Natural killer cell treated with Interleukin-12 subunit alpha and Interleukin-12 subunit beta and Interleukin-15 and Interleukin-18, amount 100 ng/mL, for 72 hours (primary cell): ENCODE measurements at regions not wholly inside any gene's neighbourhood (a gene's known extent, or its start where the extent isn't known, plus 50 kb on each side); places are given as distances from the start of the nearest gene placed in this dataset.
A peak's percentile ranks its signal among the peaks of the same experiment; 100 is the strongest.
"Not testable (repeated sequence)": the region's sequence is repeated elsewhere in the genome, so short reads cannot be mapped to it uniquely, and the experiment has no call there.

Source experiments
- ATAC-seq, 2 donors: fragments of 150-1000 bp; cut with Tn5 transposase in 1 of 2; sonication (Bioruptor Pico), chemical (Tn5 transposase) in 1 of 2; 2 replicates each; pipeline ENCODE4 v1.10.0; 2021
- DNase-seq: peaks from one replicate; pipeline ENCODE4 v3.0.0; 2022; ENCODE audit warnings: low spot score
- H3K27ac Mint-ChIP-seq, 2 donors: 1 replicate in 1 of 2; 2 replicates in 1 of 2; pipeline ENCODE4 v1.8.0; 2022; ENCODE audit warnings: mixed read lengths in 2 of 2, mild to moderate bottlenecking in 1 of 2, moderate library complexity in 1 of 2
- H3K27me3 Mint-ChIP-seq, 2 donors: 1 replicate in 1 of 2; 2 replicates in 1 of 2; pipeline ENCODE4 v1.8.0; 2022; ENCODE audit warnings: mixed read lengths in 2 of 2
- H3K36me3 Mint-ChIP-seq: one replicate; pipeline ENCODE4 v1.8.0; 2022; ENCODE audit warnings: mixed read lengths
- H3K4me1 Mint-ChIP-seq, 2 donors: 1 replicate in 1 of 2; 2 replicates in 1 of 2; pipeline ENCODE4 v1.8.0; 2022; ENCODE audit warnings: low read depth in 2 of 2, mixed read lengths in 2 of 2, mild to moderate bottlenecking in 1 of 2
- H3K4me3 Mint-ChIP-seq: one replicate; pipeline ENCODE4 v1.8.0; 2022; ENCODE audit warnings: mixed read lengths
- H3K9me3 Mint-ChIP-seq: 2 replicates; pipeline ENCODE4 v1.8.0; 2022; ENCODE audit warnings: mixed read lengths

DNA sequence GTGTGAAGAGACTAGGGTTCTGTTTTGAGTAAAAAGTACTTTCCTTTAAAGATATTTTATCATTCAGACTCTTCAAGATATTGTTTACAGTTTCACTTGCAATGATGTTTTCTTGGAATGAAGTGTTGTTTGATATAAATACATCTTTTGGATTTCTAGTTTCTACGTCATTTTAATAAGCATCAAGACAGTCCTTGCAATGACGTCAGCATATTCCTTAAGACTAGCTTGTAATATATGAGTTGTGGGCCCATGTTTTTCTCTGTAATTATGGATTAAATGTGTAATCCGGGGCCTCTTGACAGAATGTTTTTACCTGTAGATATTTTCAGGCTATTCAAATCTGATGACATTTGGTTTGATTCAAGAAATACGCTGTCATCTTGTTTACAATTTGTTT lies 66.1 kb downstream of the RBMX2 start:
- Mint-ChIP-seq H3K9me3 (no peaks in the 10 kb centered on the region), H3K27me3 (peaks cover 16 to 32% of the 10 kb centered on the region in 2 donors), H3K4me3 (no peak overlapping the region), H3K4me1 (no peaks in the 10 kb centered on the region), H3K36me3 (no peaks in the 10 kb centered on the region), H3K27ac (no peak overlapping the region)
- DNase-seq (no peak), ATAC-seq (no peak)

- DNase-seq (no peak), ATAC-seq (no peak)
- H3K4me1 Mint-ChIP-seq: no peaks in the 10 kb centered on the region
- H3K27ac Mint-ChIP-seq: no peak overlapping the region
- H3K27me3 Mint-ChIP-seq: peaks cover 16 to 29% of the 10 kb centered on the region in 2 donors
- no peaks in the 10 kb centered on the region for H3K36me3 Mint-ChIP-seq
- no peaks in the 10 kb centered on the region for H3K9me3 Mint-ChIP-seq
- H3K4me3 Mint-ChIP-seq: no peak overlapping the region
Observed at GRCh38 chrX:130468395-130468923, 66.7 kb downstream of the RBMX2 start.

DNA sequence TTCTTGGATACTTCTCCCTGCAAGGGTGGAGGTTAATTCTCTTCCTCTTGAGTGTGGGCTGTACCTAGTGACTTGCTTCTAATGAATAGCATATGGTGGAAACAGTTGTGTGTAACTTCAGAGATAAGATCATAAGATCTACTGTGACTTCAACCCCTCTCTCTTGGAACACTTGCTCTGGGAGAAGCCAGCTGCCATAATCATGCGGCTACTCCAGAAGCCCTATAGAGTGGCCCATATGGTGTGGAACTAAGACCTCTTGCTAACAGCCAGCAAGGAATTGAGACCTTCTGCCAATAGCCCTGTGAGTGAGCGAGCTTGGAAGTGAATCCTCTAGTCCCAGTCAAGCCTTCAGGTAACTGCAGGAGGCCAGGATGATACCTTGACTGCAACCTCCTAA lies 81.1 kb downstream of the RBMX2 start:
- Mint-ChIP-seq H3K4me3 (no peak overlapping the region), H3K27ac (no peak overlapping the region), H3K4me1 (no peaks in the 10 kb centered on the region), H3K27me3 (peaks cover 0 to 19% of the 10 kb centered on the region in 2 donors), H3K36me3 (no peaks in the 10 kb centered on the region), H3K9me3 (no peaks in the 10 kb centered on the region)
- peak in 1 of 2 donors; percentile 36 for ATAC-seq
- DNase-seq: no peak

DNA sequence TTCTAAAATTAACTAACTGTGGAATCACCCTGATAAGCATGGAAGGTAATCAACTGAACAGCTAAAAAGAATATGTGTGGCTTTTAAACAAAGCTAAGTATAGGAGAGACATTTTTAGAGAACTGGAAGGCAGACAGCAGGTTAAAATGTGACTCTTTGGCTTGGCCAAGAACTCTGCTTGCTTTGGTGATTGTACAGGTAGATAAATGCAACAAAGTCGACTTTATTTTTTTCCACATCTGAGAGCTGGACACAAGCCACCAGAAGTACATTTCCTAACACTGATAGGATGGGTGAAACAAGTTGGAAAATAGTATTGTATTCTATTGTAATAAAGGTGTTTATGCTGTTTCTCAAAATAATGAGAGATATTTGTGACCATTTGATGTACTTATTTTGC lies 84.1 kb downstream of the RBMX2 start:
- Mint-ChIP-seq H3K27me3 (peaks cover 0 to 15% of the 10 kb centered on the region in 2 donors), H3K27ac (no peak overlapping the region), H3K9me3 (no peaks in the 10 kb centered on the region), H3K36me3 (no peaks in the 10 kb centered on the region), H3K4me3 (no peak overlapping the region), H3K4me1 (no peaks in the 10 kb centered on the region)
- ATAC-seq (no peak), DNase-seq (no peak)

GRCh38 chrX:130495502-130495901 lies 93.7 kb downstream of the RBMX2 start:
- H3K27me3 Mint-ChIP-seq: peaks cover 13 to 25% of the 10 kb centered on the region in 2 donors
- not testable (repeated sequence) for H3K4me1 Mint-ChIP-seq, H3K36me3 Mint-ChIP-seq, H3K9me3 Mint-ChIP-seq, ATAC-seq, H3K27ac Mint-ChIP-seq, DNase-seq, H3K4me3 Mint-ChIP-seq

GRCh38 chrX:130497531-130497930 lies 95.7 kb downstream of the RBMX2 start:
- Mint-ChIP-seq H3K4me3 (no peak overlapping the region), H3K27me3 (peaks cover 11 to 24% of the 10 kb centered on the region in 2 donors), H3K9me3 (no peaks in the 10 kb centered on the region), H3K36me3 (no peaks in the 10 kb centered on the region), H3K4me1 (no peaks in the 10 kb centered on the region), H3K27ac (no peak overlapping the region)
- ATAC-seq (no peak), DNase-seq (no peak)

DNA sequence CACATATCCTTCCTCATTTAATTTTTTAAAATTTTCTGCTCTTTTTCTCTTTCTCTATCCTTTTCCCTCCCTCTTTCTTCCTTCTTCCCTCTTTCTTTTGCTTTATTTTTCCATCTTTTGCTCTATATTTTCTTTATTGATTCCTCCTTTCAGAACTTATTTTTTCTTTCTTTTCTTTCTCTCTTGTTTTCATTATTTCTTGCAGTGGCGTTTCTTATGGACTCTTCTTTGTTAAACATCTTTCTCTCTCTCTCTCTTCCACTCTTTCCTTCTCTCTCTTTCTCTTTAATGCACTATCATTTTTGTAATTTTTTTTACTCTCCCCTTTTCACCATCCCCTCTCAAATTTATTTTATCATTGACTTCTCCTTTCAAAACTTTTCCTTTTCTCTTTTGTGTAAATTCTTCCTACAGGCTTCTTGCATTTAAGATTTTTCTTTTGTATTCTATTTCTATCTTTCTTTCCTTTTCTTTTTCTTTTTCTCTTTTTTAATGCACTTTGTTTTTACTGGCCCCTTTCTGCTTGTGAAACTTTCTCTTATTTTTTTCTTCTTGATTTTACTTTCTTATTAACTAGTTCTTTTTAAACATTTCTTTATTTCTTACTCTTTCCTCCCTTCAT lies 97.0 kb downstream of the RBMX2 start:
- no peak for DNase-seq
- ATAC-seq: no peak
- H3K4me3 Mint-ChIP-seq: no peak overlapping the region
- H3K4me1 Mint-ChIP-seq: no peaks in the 10 kb centered on the region
- H3K27me3 Mint-ChIP-seq: peaks cover 1 to 15% of the 10 kb centered on the region in 2 donors
- no peaks in the 10 kb centered on the region for H3K9me3 Mint-ChIP-seq
- no peaks in the 10 kb centered on the region for H3K36me3 Mint-ChIP-seq
- H3K27ac Mint-ChIP-seq: no peak overlapping the region

GRCh38 chrX:130502016-130502570 lies 100.3 kb downstream of the RBMX2 start:
- DNase-seq: no peak
- Mint-ChIP-seq H3K4me1 (no peaks in the 10 kb centered on the region), H3K27me3 (peaks cover 9 to 20% of the 10 kb centered on the region in 2 donors), H3K36me3 (no peaks in the 10 kb centered on the region), H3K27ac (no peak overlapping the region), H3K4me3 (no peak overlapping the region), H3K9me3 (no peaks in the 10 kb centered on the region)
- ATAC-seq: no peak

DNA sequence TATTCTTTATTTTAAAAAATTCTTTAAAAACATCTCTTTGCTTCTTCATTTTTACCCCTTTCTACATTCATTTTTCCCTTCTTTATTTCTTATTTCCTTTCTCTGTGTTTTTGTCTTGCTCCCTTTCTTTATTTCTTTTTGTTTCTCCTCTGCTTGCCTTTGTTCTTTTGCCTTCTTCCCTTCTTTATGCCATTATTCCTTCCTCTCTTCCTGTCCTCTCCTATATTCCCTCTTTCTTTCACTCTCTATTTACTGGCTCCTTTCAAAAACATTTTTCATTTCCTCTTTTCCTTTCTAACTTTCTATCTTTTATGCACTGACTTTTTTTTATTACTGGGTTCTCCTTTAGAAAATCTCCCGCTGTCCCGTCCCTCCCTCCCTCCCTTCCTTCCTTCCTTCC lies 102.2 kb downstream of the RBMX2 start:
- Mint-ChIP-seq H3K27me3 (peaks cover 9 to 15% of the 10 kb centered on the region in 2 donors), H3K36me3 (no peaks in the 10 kb centered on the region), H3K4me1 (no peaks in the 10 kb centered on the region), H3K9me3 (no peaks in the 10 kb centered on the region), H3K27ac (no peak overlapping the region), H3K4me3 (no peak overlapping the region)
- ATAC-seq (no peak), DNase-seq (no peak)

DNA sequence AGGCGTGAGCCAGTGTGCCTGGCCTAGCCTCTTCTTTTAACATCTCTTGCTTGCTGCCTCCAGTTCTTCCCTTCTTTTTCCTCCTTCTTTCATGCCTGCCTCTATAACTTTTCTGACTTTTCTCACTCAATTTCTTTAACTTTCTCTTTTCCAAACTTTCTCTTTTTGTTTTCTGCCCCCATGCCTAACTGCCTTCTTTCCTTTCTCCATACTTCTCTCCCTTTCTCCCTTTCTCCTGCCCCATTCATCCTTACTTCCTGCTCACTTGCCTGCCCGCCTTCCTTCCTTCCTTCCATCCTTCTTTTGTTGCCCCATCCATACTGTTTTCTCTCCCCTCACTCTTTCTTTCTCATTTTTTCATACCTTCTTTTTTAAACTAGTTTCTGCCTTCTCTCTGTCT lies 105.2 kb downstream of the RBMX2 start:
- Mint-ChIP-seq H3K27me3 (peaks cover 9 to 17% of the 10 kb centered on the region in 2 donors), H3K27ac (no peak overlapping the region), H3K9me3 (no peaks in the 10 kb centered on the region), H3K4me3 (no peak overlapping the region), H3K4me1 (no peaks in the 10 kb centered on the region), H3K36me3 (no peaks in the 10 kb centered on the region)
- ATAC-seq: no peak
- DNase-seq: no peak

DNA sequence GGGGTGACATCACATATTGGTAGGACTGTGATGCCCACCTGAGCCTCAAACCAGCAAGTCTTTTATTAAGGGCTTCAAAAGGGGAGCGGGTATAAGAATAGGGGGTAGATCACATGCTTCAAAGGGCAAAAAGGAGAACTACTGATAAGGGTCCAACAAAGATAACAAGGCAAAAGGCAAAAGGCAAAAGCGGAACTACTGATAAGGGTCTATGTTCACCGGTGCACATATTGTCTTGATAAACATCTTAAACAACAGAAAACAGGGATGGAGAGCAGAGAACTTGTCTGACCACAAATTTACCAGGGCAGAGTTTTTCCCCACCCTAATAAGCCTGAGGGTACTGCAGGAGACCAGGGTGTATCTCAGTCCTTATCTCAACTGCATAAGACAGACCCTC lies 110.7 kb downstream of the RBMX2 start:
- ATAC-seq, H3K4me1 Mint-ChIP-seq, H3K36me3 Mint-ChIP-seq, DNase-seq, H3K27ac Mint-ChIP-seq, H3K4me3 Mint-ChIP-seq, H3K9me3 Mint-ChIP-seq: not testable (repeated sequence)
- peaks cover 0 to 13% of the 10 kb centered on the region in 2 donors for H3K27me3 Mint-ChIP-seq

GRCh38 chrX:130516123-130516522 lies 114.3 kb downstream of the RBMX2 start:
- ATAC-seq (no peak), DNase-seq (no peak)
- H3K4me1 Mint-ChIP-seq: no peaks in the 10 kb centered on the region
- peaks cover 0 to 13% of the 10 kb centered on the region in 2 donors for H3K27me3 Mint-ChIP-seq
- no peaks in the 10 kb centered on the region for H3K9me3 Mint-ChIP-seq
- no peaks in the 10 kb centered on the region for H3K36me3 Mint-ChIP-seq
- H3K27ac Mint-ChIP-seq: no peak overlapping the region
- no peak overlapping the region for H3K4me3 Mint-ChIP-seq

- no peak overlapping the region for H3K4me3 Mint-ChIP-seq
- no peaks in the 10 kb centered on the region for H3K36me3 Mint-ChIP-seq
- DNase-seq (no peak), ATAC-seq (peak in 1 of 2 donors; percentile 62)
- H3K27ac Mint-ChIP-seq: no peak overlapping the region
- peaks cover 0 to 3% of the 10 kb centered on the region in 2 donors for H3K4me1 Mint-ChIP-seq
- H3K9me3 Mint-ChIP-seq: no peaks in the 10 kb centered on the region
- H3K27me3 Mint-ChIP-seq: peaks cover 7% of the 10 kb centered on the region in 2 donors
Observed at GRCh38 chrX:130523460-130524394, 121.9 kb downstream of the RBMX2 start.
